Colonic mucosa (tissue), 4 donors: ENCODE measurements at regions not wholly inside any gene's neighbourhood (a gene's known extent, or its start where the extent isn't known, plus 50 kb on each side); places are given as distances from the start of the nearest gene placed in this dataset.

Source experiments
- DNase-seq: peaks from one replicate; pipeline ENCODE4 v3.0.0-alpha.2; 2020
- H3K27ac ChIP-seq: fragments of 200-600 bp; one replicate; pipeline ENCODE4 v1.8.0; 2021
- H3K27me3 ChIP-seq: fragments of 200-600 bp; one replicate; pipeline ENCODE4 v1.8.0; 2021
- H3K36me3 ChIP-seq: fragments of 200-600 bp; one replicate; pipeline ENCODE4 v1.8.0; 2021
- H3K4me1 ChIP-seq: fragments of 200-600 bp; one replicate; pipeline ENCODE4 v1.8.0; 2021; ENCODE audit warnings: mild to moderate bottlenecking
- H3K4me3 ChIP-seq: fragments of 200-600 bp; one replicate; pipeline ENCODE4 v1.8.0; 2021
- H3K9ac ChIP-seq, 2 donors: one replicate each; pipeline ENCODE4 v1.7.0; 2013; ENCODE audit warnings: control low read depth in 2 of 2, low read depth in 2 of 2, low read length in 2 of 2
- H3K9me3 ChIP-seq: fragments of 200-600 bp; one replicate; pipeline ENCODE4 v1.8.0; 2021
- intact Hi-C: fragments of 100-400 bp; cut with DNase I; formaldehyde crosslinking; loops from one replicate; pipeline ENCODE4 v1.14.1; 2022
- TF ChIP-seq, protein P1 (sequence below): fragments of 200-600 bp; IDR thresholded peaks from one replicate; pipeline ENCODE4 v1.8.0; 2022; ENCODE audit warnings: antibody characterized with exemption, mild to moderate bottlenecking
- donor health status: healthy.
- donor health status: DM: no; HTN: no; CAD: no.
- donor health status: DM: no; HTN: no; CAD: no.

GRCh38 chr11:115080923-115081680 is 402.8 kb downstream of the NXPE2 start:
- Histone ChIP-seq H3K4me3 (no peak overlapping the region), H3K36me3 (no peaks in the 10 kb centered on the region), H3K27ac (no peak overlapping the region), H3K9ac (no peak overlapping the region), H3K9me3 (no peaks in the 10 kb centered on the region), H3K4me1 (no peaks in the 10 kb centered on the region), H3K27me3 (no peaks in the 10 kb centered on the region)
- TF ChIP-seq, protein P1, sequence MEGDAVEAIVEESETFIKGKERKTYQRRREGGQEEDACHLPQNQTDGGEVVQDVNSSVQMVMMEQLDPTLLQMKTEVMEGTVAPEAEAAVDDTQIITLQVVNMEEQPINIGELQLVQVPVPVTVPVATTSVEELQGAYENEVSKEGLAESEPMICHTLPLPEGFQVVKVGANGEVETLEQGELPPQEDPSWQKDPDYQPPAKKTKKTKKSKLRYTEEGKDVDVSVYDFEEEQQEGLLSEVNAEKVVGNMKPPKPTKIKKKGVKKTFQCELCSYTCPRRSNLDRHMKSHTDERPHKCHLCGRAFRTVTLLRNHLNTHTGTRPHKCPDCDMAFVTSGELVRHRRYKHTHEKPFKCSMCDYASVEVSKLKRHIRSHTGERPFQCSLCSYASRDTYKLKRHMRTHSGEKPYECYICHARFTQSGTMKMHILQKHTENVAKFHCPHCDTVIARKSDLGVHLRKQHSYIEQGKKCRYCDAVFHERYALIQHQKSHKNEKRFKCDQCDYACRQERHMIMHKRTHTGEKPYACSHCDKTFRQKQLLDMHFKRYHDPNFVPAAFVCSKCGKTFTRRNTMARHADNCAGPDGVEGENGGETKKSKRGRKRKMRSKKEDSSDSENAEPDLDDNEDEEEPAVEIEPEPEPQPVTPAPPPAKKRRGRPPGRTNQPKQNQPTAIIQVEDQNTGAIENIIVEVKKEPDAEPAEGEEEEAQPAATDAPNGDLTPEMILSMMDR = no peak
- DNase-seq = no peak
- intact Hi-C loops = no loop called here

- TF ChIP-seq, protein P1 = no peak
These were observed 403.6 kb downstream of the NXPE2 start for GRCh38 chr11:115081972-115082371.

DNA sequence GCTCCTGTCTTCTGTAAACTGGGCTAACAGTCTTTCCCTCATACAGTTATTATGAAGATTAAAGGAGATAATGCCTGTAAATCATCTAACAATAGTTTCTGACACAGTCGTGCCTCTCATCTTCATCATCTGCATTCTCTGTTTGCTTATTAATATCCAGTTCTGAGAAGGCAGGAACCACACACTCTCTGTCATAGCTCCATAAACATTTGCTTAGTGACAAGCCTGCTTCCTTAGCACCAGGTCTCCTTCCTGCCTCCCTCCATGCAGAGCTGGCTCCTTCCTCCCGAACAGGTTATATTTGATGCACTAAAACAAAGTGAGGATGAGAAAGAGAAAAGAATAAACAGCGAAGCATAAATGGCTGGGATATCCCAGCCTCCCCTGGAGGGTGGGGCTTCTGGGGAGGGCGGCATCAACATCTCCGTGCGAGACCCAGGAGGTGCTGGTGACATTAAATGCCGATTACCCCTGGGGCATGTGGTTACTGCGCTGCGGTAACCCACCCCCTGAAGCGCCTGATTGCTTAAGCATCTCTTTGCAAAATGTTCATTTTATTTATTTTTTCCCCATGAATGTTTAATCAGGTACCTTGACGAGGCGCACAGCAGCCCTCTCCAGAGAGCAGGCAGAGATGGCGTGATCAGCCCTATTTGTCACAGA is 404.9 kb downstream of the NXPE2 start:
- Histone ChIP-seq H3K27ac (no peak overlapping the region), H3K9ac (no peak overlapping the region), H3K9me3 (no peaks in the 10 kb centered on the region), H3K4me1 (no peaks in the 10 kb centered on the region), H3K36me3 (no peaks in the 10 kb centered on the region), H3K27me3 (no peaks in the 10 kb centered on the region), H3K4me3 (no peak overlapping the region)
- TF ChIP-seq, protein P1 = no peak
- no peak for DNase-seq
- intact Hi-C loops = no loop called here

More at GRCh38 chr11:115081972-115082371, 403.6 kb downstream of the NXPE2 start:
- Histone ChIP-seq H3K4me3 (no peak overlapping the region), H3K27me3 (no peaks in the 10 kb centered on the region), H3K36me3 (no peaks in the 10 kb centered on the region), H3K9ac (no peak overlapping the region), H3K9me3 (no peaks in the 10 kb centered on the region), H3K4me1 (no peaks in the 10 kb centered on the region), H3K27ac (no peak overlapping the region)
- DNase-seq = no peak
- intact Hi-C loops = no loop called here

- Histone ChIP-seq H3K9me3 (no peaks in the 10 kb centered on the region), H3K4me1 (no peaks in the 10 kb centered on the region), H3K27me3 (no peaks in the 10 kb centered on the region), H3K9ac (no peak overlapping the region), H3K36me3 (no peaks in the 10 kb centered on the region), H3K27ac (no peak overlapping the region), H3K4me3 (no peak overlapping the region)
- intact Hi-C loops = no loop called here
- no peak for DNase-seq
- TF ChIP-seq, protein P1 = no peak
These were observed 405.9 kb downstream of the NXPE2 start for GRCh38 chr11:115084231-115084630.

- H3K9ac ChIP-seq = no peak overlapping the region
- H3K27me3 ChIP-seq = no peaks in the 10 kb centered on the region
- H3K4me3 ChIP-seq = no peak overlapping the region
- TF ChIP-seq, protein P1 = no peak
- intact Hi-C loops = no loop called here
- H3K27ac ChIP-seq = no peak overlapping the region
- no peaks in the 10 kb centered on the region for H3K9me3 ChIP-seq
- no peaks in the 10 kb centered on the region for H3K36me3 ChIP-seq
- DNase-seq = no peak
- H3K4me1 ChIP-seq = no peaks in the 10 kb centered on the region
These were observed 407.3 kb downstream of the NXPE2 start for GRCh38 chr11:115085461-115086210.
